ES-I3 (cell line): ENCODE measurements at regions not wholly inside any gene's neighbourhood (a gene's known extent, or its start where the extent isn't known, plus 50 kb on each side); places are given as distances from the start of the nearest gene placed in this dataset.
"Not testable (repeated sequence)": the region's sequence is repeated elsewhere in the genome, so short reads cannot be mapped to it uniquely, and the experiment has no call there.

ENCODE experiments used
- H3K36me3 ChIP-seq: 2 replicates; pipeline ENCODE4 v1.6.1; 2013; ENCODE audit warnings: mild to moderate bottlenecking, low read length, control low read depth, moderate library complexity; ENCODE audit not compliant: insufficient read depth
- H3K4me1 ChIP-seq: 2 replicates; pipeline ENCODE4 v1.6.1; 2013; ENCODE audit warnings: mild to moderate bottlenecking, control low read depth, low read length; ENCODE audit not compliant: insufficient read depth
- H3K9ac ChIP-seq: 2 replicates; pipeline ENCODE4 v1.6.1; 2013; ENCODE audit warnings: low read depth, mild to moderate bottlenecking, low read length, moderate library complexity
- H3K9me3 ChIP-seq: 2 replicates; pipeline ENCODE4 v1.6.1; 2013; ENCODE audit warnings: mild to moderate bottlenecking, low read length, moderate library complexity; ENCODE audit not compliant: control insufficient read depth, insufficient read depth

DNA sequence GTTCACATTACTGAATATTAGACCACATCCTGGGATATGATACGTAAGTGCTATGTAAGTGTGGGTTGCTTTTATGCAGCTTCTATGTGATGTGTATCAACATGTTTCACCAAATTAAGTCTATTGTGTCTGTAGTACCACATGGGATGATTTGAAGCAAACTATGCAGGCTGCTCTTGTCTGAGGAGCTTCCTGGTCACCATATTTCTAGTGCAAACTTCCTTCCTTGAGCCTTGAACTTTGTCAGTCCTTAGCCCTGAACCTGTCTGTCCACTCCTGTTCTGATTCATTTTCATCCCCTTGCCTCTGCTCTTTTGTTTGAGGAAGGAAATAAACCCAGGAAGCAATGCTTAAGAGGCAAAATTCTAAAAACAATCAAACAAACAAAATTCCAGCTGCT lies 117.5 kb upstream of the VANGL1 start:
- H3K4me1 ChIP-seq, result peaks cover 8% of the 10 kb centered on the region
- H3K9me3 ChIP-seq, result no peaks in the 10 kb centered on the region; the same call in 1 of the 2 replicates
- no peaks in the 10 kb centered on the region for H3K36me3 ChIP-seq
- H3K9ac ChIP-seq, result no peak overlapping the region

DNA sequence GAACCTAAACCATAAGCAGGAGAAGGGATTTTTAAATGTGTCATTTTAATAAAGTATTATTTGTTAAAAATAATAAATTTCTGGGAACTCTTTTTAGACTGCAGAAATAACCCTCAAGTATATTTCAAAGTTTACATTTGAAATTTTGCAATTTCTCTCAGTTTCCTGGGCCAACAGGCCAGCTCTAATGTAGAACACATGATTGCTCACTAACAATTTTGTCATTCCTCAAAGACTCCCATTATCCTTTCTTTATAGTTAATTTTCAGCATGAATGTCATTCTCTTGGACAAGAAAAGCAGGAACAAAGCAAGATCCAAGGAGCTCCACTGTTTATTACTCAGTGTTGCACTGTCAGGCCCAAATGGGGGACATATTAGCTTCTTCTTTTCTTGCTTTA lies 119.4 kb upstream of the VANGL1 start:
- H3K36me3 ChIP-seq, result no peaks in the 10 kb centered on the region
- no peaks in the 10 kb centered on the region; the same call in 1 of the 2 replicates for H3K9me3 ChIP-seq
- H3K9ac ChIP-seq, result no peak overlapping the region
- peaks cover 8% of the 10 kb centered on the region; the same call in 1 of the 2 replicates for H3K4me1 ChIP-seq

DNA sequence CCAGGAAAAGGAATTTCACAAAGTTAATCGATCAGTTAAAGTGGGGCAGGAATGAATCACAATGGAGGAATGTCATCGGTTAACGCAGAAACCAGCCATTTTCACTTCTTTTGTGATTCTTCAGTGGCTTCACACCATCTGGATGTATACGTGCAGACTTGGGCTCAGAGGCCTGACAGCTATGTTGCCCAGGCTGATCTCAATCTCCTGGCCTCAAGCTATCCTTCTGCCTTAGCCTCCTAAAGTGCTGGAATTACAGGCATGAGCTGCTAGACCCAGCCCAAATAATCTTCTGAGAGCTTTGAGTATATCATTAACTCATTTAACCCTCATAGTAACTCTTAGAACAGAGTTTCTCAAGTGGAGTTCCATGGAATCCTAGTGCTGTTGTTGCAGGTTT lies 126.5 kb upstream of the VANGL1 start:
- Histone ChIP-seq H3K36me3 (no peaks in the 10 kb centered on the region), H3K9ac (no peak overlapping the region), H3K4me1 (no peaks in the 10 kb centered on the region), H3K9me3 (no peaks in the 10 kb centered on the region)

DNA sequence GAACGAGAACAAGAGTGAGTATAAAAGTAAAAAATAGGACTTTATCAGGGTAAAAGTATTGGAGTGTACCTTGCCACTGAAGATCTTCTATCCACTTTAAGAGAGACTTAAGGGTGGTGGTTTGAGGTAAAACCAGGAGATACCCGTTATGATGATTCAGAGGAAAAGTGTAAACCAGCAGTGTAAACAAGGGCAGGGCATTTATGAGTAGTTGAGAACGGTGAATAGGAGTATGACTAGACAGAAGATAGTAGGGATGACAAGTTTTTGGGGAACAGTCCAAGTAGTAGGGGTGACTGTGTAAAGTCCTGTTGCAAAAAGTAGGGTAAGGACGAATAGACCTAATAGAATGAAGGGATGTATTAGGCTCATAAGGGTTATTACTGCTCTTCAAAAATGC lies 131.5 kb upstream of the VANGL1 start:
- not testable (repeated sequence) for H3K9ac ChIP-seq, H3K9me3 ChIP-seq, H3K4me1 ChIP-seq, H3K36me3 ChIP-seq

DNA sequence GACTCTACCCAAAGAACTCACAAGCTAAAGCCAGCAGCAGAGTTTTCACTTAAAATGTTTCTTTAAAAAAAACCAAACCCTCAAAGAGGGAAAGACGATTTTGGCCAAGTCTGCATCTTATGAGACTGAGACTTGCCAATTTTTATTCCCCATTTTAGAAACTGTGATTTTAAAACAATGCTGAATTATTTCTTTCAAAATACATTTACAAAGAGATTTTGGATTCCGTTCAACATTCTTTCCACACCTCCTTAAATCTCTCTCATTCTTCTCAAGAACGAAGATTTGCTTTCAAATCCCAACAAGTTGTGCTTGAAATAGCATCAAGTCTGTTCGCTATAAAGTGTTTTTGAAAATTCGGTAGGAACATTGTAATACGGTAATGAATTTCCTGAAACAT lies 133.9 kb upstream of the VANGL1 start:
- Histone ChIP-seq H3K36me3 (no peaks in the 10 kb centered on the region), H3K4me1 (0 out of 2 replicates have a peak, but pooled peaks cover 2% of the 10 kb centered on the region), H3K9me3 (no peaks in the 10 kb centered on the region), H3K9ac (no peak overlapping the region)

DNA sequence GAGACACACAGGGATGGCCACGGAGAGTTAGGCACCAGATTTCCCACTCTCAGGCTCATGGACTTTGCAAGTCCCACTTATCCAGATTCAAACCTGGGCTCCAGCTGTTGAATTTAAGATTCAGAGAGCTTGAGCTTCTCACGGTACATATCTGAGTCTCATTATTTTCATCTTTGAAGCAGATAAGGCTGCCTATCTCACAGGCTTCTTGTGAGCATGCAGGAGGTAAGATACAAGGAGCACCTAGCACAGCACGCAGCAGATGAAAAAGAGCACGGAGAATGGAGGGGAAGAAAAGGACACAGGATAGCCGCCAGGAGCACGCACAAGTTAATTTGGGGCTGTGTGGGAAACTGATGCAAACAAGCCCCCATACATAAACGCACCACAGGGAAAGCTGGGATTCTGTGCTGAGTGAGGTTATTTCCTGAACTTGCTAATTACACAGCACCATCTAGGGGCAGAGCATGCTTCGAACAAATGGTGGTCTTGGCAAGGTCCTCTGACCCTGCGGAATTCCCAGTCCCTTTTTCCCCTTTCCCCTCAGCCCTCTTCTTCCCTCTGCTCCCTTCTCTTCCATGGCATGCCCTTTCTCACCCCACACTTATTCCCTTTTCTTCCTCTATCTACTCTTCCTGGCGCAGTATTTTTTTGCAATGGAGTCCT lies 134.7 kb upstream of the VANGL1 start:
- Histone ChIP-seq H3K36me3 (no peaks in the 10 kb centered on the region), H3K4me1 (0 out of 2 replicates have a peak, but pooled peaks cover 2% of the 10 kb centered on the region), H3K9ac (no peak overlapping the region)

DNA sequence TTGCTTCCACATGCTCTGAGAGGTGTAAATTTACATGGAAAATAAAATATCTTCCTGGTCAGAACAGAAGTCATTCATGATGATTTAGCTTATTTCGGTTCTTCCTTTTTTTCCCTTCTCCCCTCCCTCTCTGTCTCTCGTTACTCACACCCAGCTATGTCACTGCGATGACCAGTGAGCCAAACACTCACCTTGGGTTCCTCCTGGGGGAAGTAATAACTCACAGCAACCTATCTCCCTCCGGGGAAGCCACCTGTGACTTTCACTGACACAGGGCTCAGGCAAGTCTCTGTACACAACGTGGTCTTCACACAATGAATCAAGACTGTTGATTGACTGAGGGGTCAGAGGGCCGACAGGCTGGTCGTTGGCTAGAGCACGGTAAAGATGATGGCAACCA lies 135.3 kb upstream of the VANGL1 start:
- H3K9me3 ChIP-seq, result no peaks in the 10 kb centered on the region
- H3K4me1 ChIP-seq, result 0 out of 2 replicates have a peak, but pooled peaks cover 2% of the 10 kb centered on the region
- H3K9ac ChIP-seq, result no peak overlapping the region
- H3K36me3 ChIP-seq, result no peaks in the 10 kb centered on the region

More for the DNA sequence above, 134.7 kb upstream of the VANGL1 start:
- no peaks in the 10 kb centered on the region for H3K9me3 ChIP-seq

DNA sequence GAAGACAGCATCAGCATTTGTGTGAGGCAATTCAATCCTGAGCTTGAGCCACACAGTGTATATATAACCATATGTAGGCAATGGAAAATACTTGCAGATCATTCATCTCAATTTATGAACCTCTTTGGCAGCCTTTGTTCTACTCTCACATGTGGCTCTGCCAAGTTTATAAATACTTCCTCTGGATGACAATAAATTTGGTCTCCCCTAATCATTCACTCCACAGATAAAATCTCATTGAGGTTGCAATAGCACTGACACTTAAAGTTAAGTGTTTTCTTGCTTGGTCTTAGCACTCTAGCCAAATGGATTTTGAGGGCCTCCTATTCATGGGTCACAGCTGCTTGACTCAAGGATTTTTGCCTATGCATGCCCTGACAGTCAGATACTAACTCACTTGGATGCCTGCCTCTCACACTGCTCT lies 136.6 kb upstream of the VANGL1 start:
- Histone ChIP-seq H3K9me3 (no peaks in the 10 kb centered on the region), H3K36me3 (no peaks in the 10 kb centered on the region), H3K4me1 (0 out of 2 replicates have a peak, but pooled peaks cover 2% of the 10 kb centered on the region), H3K9ac (no peak overlapping the region)

DNA sequence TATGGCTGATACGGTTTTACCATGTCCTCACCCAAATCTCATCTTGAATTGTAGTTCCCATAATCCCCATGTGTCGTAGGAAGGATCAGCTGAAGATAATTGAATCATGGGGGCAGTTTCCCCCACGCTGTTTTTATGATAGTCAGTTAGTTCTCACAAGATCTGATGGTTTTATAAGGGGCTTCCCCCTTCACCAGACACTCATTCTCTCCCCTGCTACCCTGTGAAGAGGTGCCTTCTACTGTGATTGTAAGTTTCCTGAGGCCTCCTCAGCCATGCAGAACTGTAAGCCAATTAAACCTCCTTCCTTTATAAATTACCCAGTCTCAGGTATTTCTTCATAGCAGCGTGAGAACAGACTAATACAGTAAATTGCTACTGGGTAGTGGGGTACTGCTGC lies 139.6 kb upstream of the VANGL1 start:
- not testable (repeated sequence) for H3K9me3 ChIP-seq, H3K9ac ChIP-seq, H3K4me1 ChIP-seq, H3K36me3 ChIP-seq

DNA sequence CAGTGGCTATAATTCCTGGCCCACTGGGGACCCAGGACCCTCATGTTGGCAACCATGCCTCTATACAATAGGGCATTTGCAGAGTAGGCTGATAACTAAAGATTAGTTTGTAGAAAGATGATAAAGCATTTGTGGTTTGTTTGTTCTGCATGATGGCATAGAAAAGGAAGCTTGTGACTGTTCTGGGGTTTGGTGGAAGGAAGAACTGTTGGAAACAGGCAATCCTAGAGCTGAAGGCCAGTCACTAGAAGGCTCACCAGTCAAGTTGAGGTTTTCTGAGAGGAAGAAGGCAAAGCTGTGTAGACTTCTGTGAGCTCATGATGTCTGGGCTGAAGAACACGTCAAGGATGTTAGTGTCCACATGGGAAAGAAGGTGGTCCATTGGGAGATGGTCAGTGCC lies 140.3 kb upstream of the VANGL1 start:
- H3K9me3 ChIP-seq, result no peaks in the 10 kb centered on the region
- no peaks in the 10 kb centered on the region for H3K36me3 ChIP-seq
- H3K4me1 ChIP-seq, result no peaks in the 10 kb centered on the region
- H3K9ac ChIP-seq, result no peak overlapping the region

DNA sequence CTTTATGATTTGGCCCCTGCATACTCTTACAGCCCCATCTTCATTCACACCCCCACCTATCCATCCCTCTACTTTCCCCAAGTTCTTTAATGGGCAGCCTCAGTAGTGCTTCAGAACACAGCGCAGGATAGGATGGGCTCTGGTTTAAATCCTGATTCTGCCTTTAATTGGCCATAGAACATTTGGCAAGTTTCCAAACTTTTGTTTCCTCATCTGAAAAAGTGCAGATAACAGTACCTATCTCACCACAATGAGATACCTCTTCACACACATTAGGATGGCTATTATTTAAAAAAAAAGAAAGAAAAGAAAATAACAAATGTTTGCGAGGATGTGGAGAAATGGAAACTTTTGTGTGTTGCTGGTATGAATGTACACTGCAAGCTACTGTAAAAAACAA lies 142.5 kb upstream of the VANGL1 start:
- H3K9me3 ChIP-seq, result no peaks in the 10 kb centered on the region
- no peaks in the 10 kb centered on the region for H3K4me1 ChIP-seq
- H3K36me3 ChIP-seq, result no peaks in the 10 kb centered on the region
- H3K9ac ChIP-seq, result no peak overlapping the region

DNA sequence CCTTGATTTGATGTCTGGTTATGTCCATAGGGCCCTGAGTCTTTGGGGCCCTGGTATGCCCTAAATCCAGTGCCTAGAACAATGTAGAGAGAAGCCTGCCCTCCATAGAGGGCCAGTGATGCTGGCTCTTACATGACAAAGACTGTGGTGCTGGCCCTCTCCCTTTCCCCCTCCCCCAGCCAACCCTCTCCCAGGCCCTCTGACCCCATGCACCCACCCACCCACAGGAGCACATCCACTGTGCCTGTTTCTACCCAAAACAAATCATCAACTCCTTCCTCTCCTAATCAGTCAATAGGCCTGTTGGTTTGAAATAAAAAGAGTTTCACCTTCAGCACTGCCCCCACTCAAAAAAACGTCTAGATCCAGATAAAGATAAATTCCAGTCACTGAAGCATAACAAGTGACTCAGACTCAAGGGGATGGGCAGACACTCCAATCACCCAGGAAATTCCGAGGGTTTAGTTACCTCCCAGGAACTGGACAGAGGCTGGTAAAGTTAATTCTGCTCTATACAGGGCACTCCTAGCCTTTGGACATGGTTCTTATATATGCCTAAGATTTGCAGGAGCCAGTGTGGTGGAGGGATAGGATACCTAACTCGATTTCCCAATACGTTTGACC lies 144.8 kb upstream of the VANGL1 start:
- Histone ChIP-seq H3K9me3 (no peaks in the 10 kb centered on the region), H3K36me3 (no peaks in the 10 kb centered on the region), H3K4me1 (no peaks in the 10 kb centered on the region), H3K9ac (no peak overlapping the region)

DNA sequence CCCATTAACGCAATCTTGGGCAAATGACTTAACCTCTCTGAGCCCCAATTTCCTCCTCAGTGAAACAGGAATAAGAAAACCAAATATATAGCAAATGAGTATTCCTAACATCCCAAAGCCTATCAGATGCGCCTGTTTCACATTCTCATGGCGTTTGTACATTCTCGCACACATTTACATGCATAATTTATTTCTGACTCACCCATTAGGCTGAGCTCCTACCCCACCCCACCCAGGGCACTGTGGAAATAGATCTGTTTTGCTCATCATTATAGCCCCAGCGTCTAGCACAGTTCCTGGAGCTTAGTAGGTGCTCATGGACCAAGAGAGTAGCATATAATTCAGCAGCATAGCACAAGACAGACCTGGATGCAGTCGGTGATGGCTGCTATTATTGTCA lies 146.1 kb upstream of the VANGL1 start:
- no peak overlapping the region for H3K9ac ChIP-seq
- H3K4me1 ChIP-seq, result no peaks in the 10 kb centered on the region

DNA sequence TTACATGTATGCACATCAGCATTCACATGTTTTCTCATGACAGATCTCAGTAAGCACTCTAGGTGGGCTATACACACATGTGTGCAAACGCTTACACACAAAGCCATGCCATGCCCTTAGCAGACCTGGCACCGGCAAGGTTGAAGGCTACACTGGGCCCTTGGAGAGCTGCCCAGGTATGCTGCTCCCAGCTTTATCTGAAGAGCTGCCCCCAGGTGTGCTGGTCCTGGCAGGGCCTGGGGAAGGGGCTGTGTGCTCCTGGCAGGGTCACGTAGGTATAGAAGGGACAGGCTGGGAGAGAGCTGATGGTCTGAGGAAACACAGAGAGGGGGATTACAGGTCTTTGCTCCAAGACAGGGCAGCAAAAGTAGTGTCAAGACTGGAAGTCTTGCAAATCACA lies 146.7 kb upstream of the VANGL1 start:
- no peak overlapping the region for H3K9ac ChIP-seq
- H3K4me1 ChIP-seq, result no peaks in the 10 kb centered on the region
- no peaks in the 10 kb centered on the region for H3K9me3 ChIP-seq
- H3K36me3 ChIP-seq, result no peaks in the 10 kb centered on the region

More for the DNA sequence above, 146.1 kb upstream of the VANGL1 start:
- no peaks in the 10 kb centered on the region for H3K9me3 ChIP-seq
- no peaks in the 10 kb centered on the region for H3K36me3 ChIP-seq

DNA sequence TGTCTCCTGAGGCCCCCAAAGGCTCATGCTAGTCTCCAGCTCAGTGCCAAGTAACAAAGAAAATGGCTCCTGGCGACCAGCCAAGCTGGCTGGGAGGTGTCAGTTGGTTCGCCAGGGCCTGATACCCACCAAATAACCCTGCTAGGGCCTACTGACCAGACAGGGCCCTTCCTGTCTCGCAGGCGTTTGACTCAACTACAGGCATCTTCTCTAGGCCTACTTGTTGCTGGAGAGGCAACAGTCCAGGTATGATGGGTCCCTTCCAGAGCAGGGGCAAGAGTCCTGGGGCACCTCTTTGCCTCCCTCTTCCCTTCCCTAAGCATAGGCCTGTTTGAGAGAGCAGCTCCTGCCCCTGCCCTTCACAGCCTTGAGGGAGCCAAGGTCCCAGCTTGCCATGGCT lies 147.9 kb upstream of the VANGL1 start:
- Histone ChIP-seq H3K9ac (no peak overlapping the region), H3K36me3 (no peaks in the 10 kb centered on the region), H3K4me1 (no peaks in the 10 kb centered on the region), H3K9me3 (no peaks in the 10 kb centered on the region)
